Choroid plexus epithelial cell (primary cell): ENCODE measurements at regions not wholly inside any gene's neighbourhood (a gene's known extent, or its start where the extent isn't known, plus 50 kb on each side); places are given as distances from the start of the nearest gene placed in this dataset.

Experiments used
- DNase-seq: peaks from one replicate; pipeline ENCODE4 v3.0.0-alpha.2; 2010; ENCODE audit warnings: low read depth
- H3K4me3 ChIP-seq: 2 replicates; pipeline ENCODE4 v1.5.1; 2011; ENCODE audit warnings: low read depth, mild to moderate bottlenecking, control low read depth, low read length, moderate library complexity
- CTCF ChIP-seq: conservative IDR thresholded peaks from 2 replicates; pipeline ENCODE4 v1.5.1; 2011; ENCODE audit warnings: low read depth, mild to moderate bottlenecking, control low read depth, inconsistent platforms, low read length, moderate library complexity

- DNase-seq: no peak
These were observed 383.3 kb downstream of the SMARCA1 start for GRCh38 chrX:129139837-129140598.

GRCh38 chrX:129125122-129125914 is 398.0 kb downstream of the SMARCA1 start:
- no peak for DNase-seq
- no peak for TF ChIP-seq CTCF
- H3K4me3 ChIP-seq: no peak overlapping the region

More at GRCh38 chrX:129139837-129140598, 383.3 kb downstream of the SMARCA1 start:
- no peak for TF ChIP-seq CTCF
- H3K4me3 ChIP-seq: no peak overlapping the region

GRCh38 chrX:129123795-129124194 is 399.5 kb downstream of the SMARCA1 start:
- H3K4me3 ChIP-seq: no peak overlapping the region
- no peak for TF ChIP-seq CTCF
- no peak for DNase-seq

- no peak for TF ChIP-seq CTCF
- no peak overlapping the region for H3K4me3 ChIP-seq
- DNase-seq: no peak
These were observed 406.4 kb downstream of the SMARCA1 start for GRCh38 chrX:129116676-129117470.

GRCh38 chrX:129115935-129116334 is 407.4 kb downstream of the SMARCA1 start:
- TF ChIP-seq CTCF: no peak

GRCh38 chrX:129115104-129115503 is 408.2 kb downstream of the SMARCA1 start:
- DNase-seq: peak; percentile 5
- no peak for TF ChIP-seq CTCF
- H3K4me3 ChIP-seq: no peak overlapping the region

More at GRCh38 chrX:129115935-129116334, 407.4 kb downstream of the SMARCA1 start:
- DNase-seq: no peak
- H3K4me3 ChIP-seq: no peak overlapping the region
